Osteoblast (primary cell): ENCODE measurements at regions not wholly inside any gene's neighbourhood (a gene's known extent, or its start where the extent isn't known, plus 50 kb on each side); places are given as distances from the start of the nearest gene placed in this dataset.

Experiments used
- DNase-seq: peaks from one replicate; pipeline ENCODE4 v3.0.0; 2011; ENCODE audit warnings: low spot score, mixed read lengths; ENCODE audit not compliant: insufficient read length; ENCODE audit errors: missing footprints
- H2AFZ ChIP-seq: 2 replicates; pipeline ENCODE4 v1.6.0; 2011; ENCODE audit warnings: mild to moderate bottlenecking, low read length
- H3K27ac ChIP-seq: 2 replicates; pipeline ENCODE4 v1.5.1; 2011; ENCODE audit warnings: mild to moderate bottlenecking, low read depth, low read length, moderate library complexity
- H3K27me3 ChIP-seq: 2 replicates; pipeline ENCODE4 v1.6.0; 2012; ENCODE audit warnings: mild to moderate bottlenecking, control low read depth, inconsistent platforms, low read length, moderate library complexity; ENCODE audit not compliant: insufficient read depth
- H3K36me3 ChIP-seq: 2 replicates; pipeline ENCODE4 v1.5.1; 2011; ENCODE audit warnings: mild to moderate bottlenecking, low read length, control low read depth, moderate library complexity; ENCODE audit not compliant: insufficient read depth
- H3K4me1 ChIP-seq: 2 replicates; pipeline ENCODE4 v1.5.1; 2011; ENCODE audit warnings: mild to moderate bottlenecking, low read length, control low read depth, moderate library complexity; ENCODE audit not compliant: insufficient read depth
- H3K4me2 ChIP-seq: 2 replicates; pipeline ENCODE4 v1.6.0; 2011; ENCODE audit warnings: mild to moderate bottlenecking, low read length; ENCODE audit not compliant: insufficient read depth
- H3K4me3 ChIP-seq: fragments of 200-600 bp; sonication (generic); 3 replicates; pipeline ENCODE4 v1.5.1; 2012; ENCODE audit warnings: mild to moderate bottlenecking, low read length, inconsistent platforms; ENCODE audit not compliant: insufficient read depth
- H3K79me2 ChIP-seq: 2 replicates; pipeline ENCODE4 v1.6.0; 2012; ENCODE audit warnings: mild to moderate bottlenecking, low read length, control low read depth, inconsistent platforms; ENCODE audit not compliant: insufficient read depth
- H3K9me3 ChIP-seq: 2 replicates; pipeline ENCODE4 v1.5.1; 2011; ENCODE audit warnings: low read depth, low read length, control low read depth
- H4K20me1 ChIP-seq: 2 replicates; pipeline ENCODE4 v1.6.0; 2012; ENCODE audit warnings: mild to moderate bottlenecking, low read length, control low read depth; ENCODE audit not compliant: insufficient read depth
- TF ChIP-seq, protein P1 (sequence below): IDR thresholded peaks from 2 replicates; pipeline ENCODE4 v1.5.1; 2011; ENCODE audit warnings: mild to moderate bottlenecking, low read depth, low read length, moderate library complexity; ENCODE audit errors: extremely low read depth

DNA sequence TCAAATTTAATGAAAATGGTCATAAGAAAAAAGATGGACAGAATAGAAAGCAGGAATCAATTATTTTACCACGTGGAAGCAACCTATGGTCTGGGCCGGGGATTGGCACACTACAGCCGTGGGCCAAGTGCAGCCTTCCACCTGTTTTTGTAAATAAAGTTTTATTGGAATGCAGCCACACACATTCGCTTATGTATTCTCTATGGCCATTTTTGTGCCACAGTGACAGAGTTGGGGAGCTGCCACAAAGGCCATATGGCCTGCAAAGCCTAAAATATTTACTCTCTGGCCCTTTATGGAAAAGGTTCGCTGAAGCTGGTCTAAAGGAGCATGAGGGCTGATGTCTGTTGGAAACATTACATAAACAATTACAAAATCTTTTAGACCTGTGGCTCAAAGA, 144.8 kb downstream of the TMCO5A start:
- Histone ChIP-seq H3K4me3 (no peak overlapping the region), H2AFZ (no peak overlapping the region), H3K4me1 (peaks cover 2% of the 10 kb centered on the region), H3K9me3 (no peaks in the 10 kb centered on the region), H3K36me3 (no peaks in the 10 kb centered on the region), H4K20me1 (no peaks in the 10 kb centered on the region), H3K27ac (no peak overlapping the region), H3K27me3 (no peaks in the 10 kb centered on the region), H3K79me2 (no peaks in the 10 kb centered on the region), H3K4me2 (no peak overlapping the region)
- no peak for DNase-seq
- TF ChIP-seq, protein P1, sequence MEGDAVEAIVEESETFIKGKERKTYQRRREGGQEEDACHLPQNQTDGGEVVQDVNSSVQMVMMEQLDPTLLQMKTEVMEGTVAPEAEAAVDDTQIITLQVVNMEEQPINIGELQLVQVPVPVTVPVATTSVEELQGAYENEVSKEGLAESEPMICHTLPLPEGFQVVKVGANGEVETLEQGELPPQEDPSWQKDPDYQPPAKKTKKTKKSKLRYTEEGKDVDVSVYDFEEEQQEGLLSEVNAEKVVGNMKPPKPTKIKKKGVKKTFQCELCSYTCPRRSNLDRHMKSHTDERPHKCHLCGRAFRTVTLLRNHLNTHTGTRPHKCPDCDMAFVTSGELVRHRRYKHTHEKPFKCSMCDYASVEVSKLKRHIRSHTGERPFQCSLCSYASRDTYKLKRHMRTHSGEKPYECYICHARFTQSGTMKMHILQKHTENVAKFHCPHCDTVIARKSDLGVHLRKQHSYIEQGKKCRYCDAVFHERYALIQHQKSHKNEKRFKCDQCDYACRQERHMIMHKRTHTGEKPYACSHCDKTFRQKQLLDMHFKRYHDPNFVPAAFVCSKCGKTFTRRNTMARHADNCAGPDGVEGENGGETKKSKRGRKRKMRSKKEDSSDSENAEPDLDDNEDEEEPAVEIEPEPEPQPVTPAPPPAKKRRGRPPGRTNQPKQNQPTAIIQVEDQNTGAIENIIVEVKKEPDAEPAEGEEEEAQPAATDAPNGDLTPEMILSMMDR = no peak

DNA sequence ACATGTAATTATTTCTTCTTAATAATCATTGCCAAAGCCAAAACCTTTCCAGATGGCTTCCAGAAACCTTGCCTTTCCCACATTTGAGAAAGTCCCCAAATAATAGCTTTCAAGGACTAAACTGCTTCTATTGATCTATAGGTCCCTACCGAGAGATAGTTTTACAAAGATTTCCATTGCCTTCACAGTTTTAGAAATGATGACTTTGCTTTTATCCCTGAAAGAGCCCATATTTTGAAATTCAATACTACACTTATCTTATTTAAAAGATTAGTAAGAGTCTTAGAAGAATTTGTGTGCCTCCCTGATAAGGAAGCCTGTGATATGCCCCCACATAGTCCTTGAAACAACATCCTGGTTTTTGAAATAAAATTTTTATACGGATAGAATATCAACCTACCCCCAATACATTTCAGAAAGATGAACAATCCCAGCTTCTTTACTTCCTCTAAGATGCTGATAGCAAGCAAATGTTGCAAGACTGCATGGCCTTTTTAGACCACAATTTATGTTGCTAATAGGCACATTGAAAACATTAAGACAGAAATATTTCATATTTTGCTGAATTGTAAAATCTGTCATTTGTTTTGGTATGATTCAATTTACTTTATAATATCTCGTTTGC, 146.3 kb downstream of the TMCO5A start:
- Histone ChIP-seq H3K9me3 (no peaks in the 10 kb centered on the region), H3K27ac (no peak overlapping the region), H3K79me2 (no peaks in the 10 kb centered on the region), H3K4me2 (no peak overlapping the region), H3K4me1 (peaks cover 9% of the 10 kb centered on the region), H3K27me3 (no peaks in the 10 kb centered on the region), H3K4me3 (no peak overlapping the region), H3K36me3 (no peaks in the 10 kb centered on the region), H2AFZ (no peak overlapping the region), H4K20me1 (no peaks in the 10 kb centered on the region)
- TF ChIP-seq, protein P1 = no peak
- no peak for DNase-seq

DNA sequence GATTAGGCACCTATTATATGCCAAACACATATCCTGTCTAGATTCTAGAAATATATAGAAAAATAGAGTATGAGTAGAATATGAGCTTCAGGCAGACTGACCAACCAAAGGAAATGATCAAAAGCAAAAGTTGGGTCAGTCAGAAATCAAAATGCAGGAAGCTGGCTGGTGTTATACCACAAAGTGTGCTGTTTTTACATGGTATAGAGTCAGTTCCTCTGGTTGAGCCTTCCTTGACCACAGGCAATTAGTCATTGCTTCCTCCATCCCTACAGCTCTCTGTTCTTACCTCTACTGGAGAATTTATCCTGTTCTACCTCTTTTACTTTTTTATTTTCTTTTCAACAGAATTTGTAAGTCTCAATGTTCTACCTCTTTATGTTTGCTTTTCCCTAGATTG, 149.8 kb downstream of the TMCO5A start:
- H3K4me2 ChIP-seq = peak overlapping the region; percentile 1
- no peaks in the 10 kb centered on the region for H3K79me2 ChIP-seq
- H2AFZ ChIP-seq = no peak overlapping the region
- peaks cover 15% of the 10 kb centered on the region for H3K4me1 ChIP-seq
- H3K27ac ChIP-seq = no peak overlapping the region
- no peaks in the 10 kb centered on the region for H3K9me3 ChIP-seq
- DNase-seq = no peak
- no peaks in the 10 kb centered on the region for H3K27me3 ChIP-seq
- H3K4me3 ChIP-seq = no peak overlapping the region
- TF ChIP-seq, protein P1 = no peak
- no peaks in the 10 kb centered on the region for H4K20me1 ChIP-seq
- no peaks in the 10 kb centered on the region for H3K36me3 ChIP-seq

GRCh38 chr15:38085114-38085513, 150.7 kb downstream of the TMCO5A start:
- Histone ChIP-seq H2AFZ (no peak overlapping the region), H3K4me3 (no peak overlapping the region), H4K20me1 (no peaks in the 10 kb centered on the region), H3K4me1 (peaks cover 15% of the 10 kb centered on the region), H3K36me3 (no peaks in the 10 kb centered on the region), H3K4me2 (no peak overlapping the region), H3K27ac (no peak overlapping the region), H3K9me3 (no peaks in the 10 kb centered on the region), H3K27me3 (no peaks in the 10 kb centered on the region), H3K79me2 (no peaks in the 10 kb centered on the region)
- TF ChIP-seq, protein P1 = no peak
- no peak for DNase-seq
